Breast epithelium (tissue), 4 donors: ENCODE measurements at regions not wholly inside any gene's neighbourhood (a gene's known extent, or its start where the extent isn't known, plus 50 kb on each side); places are given as distances from the start of the nearest gene placed in this dataset.
A peak's percentile ranks its signal among the peaks of the same experiment; 100 is the strongest.

Source experiments
- DNase-seq, 2 donors: peaks; one replicate each; pipeline ENCODE4 v3.0.0-alpha.2; 2019; ENCODE audit warnings: low spot score in 2 of 2
- H3K27ac ChIP-seq, 2 donors: fragments of 200-600 bp; sonication (generic) in 1 of 2; one replicate each; pipeline ENCODE4 v1.5.1; 2016 to 2019; ENCODE audit warnings: mild to moderate bottlenecking in 1 of 2
- H3K27me3 ChIP-seq, 2 donors: fragments of 200-600 bp; sonication (generic) in 1 of 2; one replicate each; pipeline versions ENCODE4 v1.5.1 to v1.6.0; 2017 to 2019; ENCODE audit warnings: control low read depth in 1 of 2, mild to moderate bottlenecking in 1 of 2
- H3K36me3 ChIP-seq: fragments of 200-600 bp; one replicate; pipeline ENCODE4 v1.5.1; 2019
- H3K4me1 ChIP-seq, 2 donors: fragments of 200-600 bp; sonication (generic); one replicate each; pipeline ENCODE4 v1.5.1; 2016 to 2019; ENCODE audit warnings: control low read depth in 1 of 2
- H3K4me3 ChIP-seq, 3 donors: fragments of 200-600 bp; sonication (generic); 1 replicate in 2 of 3; 2 replicates in 1 of 3; pipeline ENCODE4 v1.5.1; 2016 to 2019; ENCODE audit warnings: mild to moderate bottlenecking in 3 of 3, moderate library complexity in 2 of 3
- H3K9me3 ChIP-seq, 2 donors: fragments of 200-600 bp; sonication (generic) in 1 of 2; one replicate each; pipeline ENCODE4 v1.5.1; 2016 to 2019; ENCODE audit warnings: control low read depth in 1 of 2
- POLR2A ChIP-seq: fragments of 450-650 bp; IDR thresholded peaks from one replicate; pipeline ENCODE4 v1.6.1; 2016; ENCODE audit warnings: antibody characterized with exemption, mild to moderate bottlenecking, moderate library complexity
- POLR2AphosphoS5 ChIP-seq, 3 donors: sonication (generic); formaldehyde crosslinking; IDR thresholded peaks; one replicate each; pipeline ENCODE4 v1.6.1; 2017; ENCODE audit warnings: antibody characterized with exemption in 3 of 3
- intact Hi-C: fragments of 100-400 bp; cut with DNase I; formaldehyde crosslinking; loops from one replicate; pipeline ENCODE4 v1.15.1; 2023; ENCODE audit warnings: low total_unique reads
- TF ChIP-seq, protein P1 (sequence below), 3 donors: fragments of 450-650 bp; IDR thresholded peaks; one replicate each; pipeline ENCODE4 v1.5.1; 2016 to 2017; ENCODE audit warnings: antibody characterized with exemption in 3 of 3, mild to moderate bottlenecking in 3 of 3, moderate library complexity in 3 of 3

DNA sequence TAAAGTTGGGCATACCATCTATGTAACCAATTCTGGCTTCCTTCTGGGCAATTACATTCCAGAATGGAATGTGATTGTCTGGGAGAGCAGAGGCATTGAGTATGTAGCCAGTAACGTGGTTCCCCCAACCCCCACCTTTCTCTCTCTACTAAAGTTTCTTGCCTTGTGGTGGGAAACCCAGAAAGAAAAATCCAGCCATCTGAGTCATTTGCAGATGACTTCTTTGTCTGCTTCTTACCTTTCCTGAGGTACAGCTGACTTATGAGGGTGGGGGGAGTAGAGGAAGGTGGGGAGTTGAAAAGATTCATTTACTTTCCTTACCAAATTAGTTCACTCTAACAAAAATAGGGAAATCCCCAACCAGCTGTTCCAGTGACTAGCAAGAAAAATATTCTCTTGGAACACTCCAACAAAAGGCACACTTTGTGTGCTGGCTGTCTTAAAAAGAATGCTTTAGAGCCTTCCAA is 112.1 kb upstream of the FRMD6 start:
- peak overlapping the region; percentile 61 to 76 for H3K27ac ChIP-seq
- no peaks in the 10 kb centered on the region for H3K27me3 ChIP-seq
- H3K4me3 ChIP-seq = no peak overlapping the region
- H3K9me3 ChIP-seq = no peaks in the 10 kb centered on the region
- intact Hi-C loops = no loop called here
- peaks cover 0 to 5% of the 10 kb centered on the region in 2 donors for H3K4me1 ChIP-seq
- H3K36me3 ChIP-seq = no peaks in the 10 kb centered on the region
- TF ChIP-seq POLR2AphosphoS5 (IDR thresholded peaks at IDR 0.05) = no peak
- TF ChIP-seq POLR2A = no peak
- TF ChIP-seq, protein P1, sequence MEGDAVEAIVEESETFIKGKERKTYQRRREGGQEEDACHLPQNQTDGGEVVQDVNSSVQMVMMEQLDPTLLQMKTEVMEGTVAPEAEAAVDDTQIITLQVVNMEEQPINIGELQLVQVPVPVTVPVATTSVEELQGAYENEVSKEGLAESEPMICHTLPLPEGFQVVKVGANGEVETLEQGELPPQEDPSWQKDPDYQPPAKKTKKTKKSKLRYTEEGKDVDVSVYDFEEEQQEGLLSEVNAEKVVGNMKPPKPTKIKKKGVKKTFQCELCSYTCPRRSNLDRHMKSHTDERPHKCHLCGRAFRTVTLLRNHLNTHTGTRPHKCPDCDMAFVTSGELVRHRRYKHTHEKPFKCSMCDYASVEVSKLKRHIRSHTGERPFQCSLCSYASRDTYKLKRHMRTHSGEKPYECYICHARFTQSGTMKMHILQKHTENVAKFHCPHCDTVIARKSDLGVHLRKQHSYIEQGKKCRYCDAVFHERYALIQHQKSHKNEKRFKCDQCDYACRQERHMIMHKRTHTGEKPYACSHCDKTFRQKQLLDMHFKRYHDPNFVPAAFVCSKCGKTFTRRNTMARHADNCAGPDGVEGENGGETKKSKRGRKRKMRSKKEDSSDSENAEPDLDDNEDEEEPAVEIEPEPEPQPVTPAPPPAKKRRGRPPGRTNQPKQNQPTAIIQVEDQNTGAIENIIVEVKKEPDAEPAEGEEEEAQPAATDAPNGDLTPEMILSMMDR (IDR thresholded peaks at IDR 0.05) = no peak
- no peak for DNase-seq

DNA sequence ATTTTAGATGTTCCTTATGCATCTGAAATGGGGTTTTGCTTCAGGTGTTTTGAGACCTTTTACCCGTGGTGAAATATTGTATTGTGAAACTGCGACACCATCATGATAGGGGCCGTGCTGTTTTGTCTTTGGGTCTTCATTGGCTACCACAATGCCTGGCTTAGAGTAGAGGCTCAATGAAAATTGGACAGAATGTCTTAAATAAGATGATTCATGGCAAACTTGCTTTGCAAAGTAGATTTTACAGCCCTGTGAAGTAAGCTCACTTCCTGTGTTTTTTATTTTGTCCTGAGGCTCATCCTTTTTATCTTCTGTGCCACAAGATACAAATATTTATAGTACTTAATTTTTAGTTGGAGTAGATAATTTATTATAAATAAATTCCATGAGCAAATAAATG is 111.3 kb upstream of the FRMD6 start:
- Histone ChIP-seq H3K36me3 (no peaks in the 10 kb centered on the region), H3K27me3 (no peaks in the 10 kb centered on the region), H3K9me3 (no peaks in the 10 kb centered on the region), H3K4me1 (no peaks in the 10 kb centered on the region), H3K27ac (peak overlapping the region; percentile 61 to 76), H3K4me3 (no peak overlapping the region)
- intact Hi-C loops = no loop called here
- TF ChIP-seq, protein P1 (IDR thresholded peaks at IDR 0.05) = no peak
- TF ChIP-seq POLR2AphosphoS5 (IDR thresholded peaks at IDR 0.05) = no peak
- TF ChIP-seq POLR2A = no peak
- no peak for DNase-seq

DNA sequence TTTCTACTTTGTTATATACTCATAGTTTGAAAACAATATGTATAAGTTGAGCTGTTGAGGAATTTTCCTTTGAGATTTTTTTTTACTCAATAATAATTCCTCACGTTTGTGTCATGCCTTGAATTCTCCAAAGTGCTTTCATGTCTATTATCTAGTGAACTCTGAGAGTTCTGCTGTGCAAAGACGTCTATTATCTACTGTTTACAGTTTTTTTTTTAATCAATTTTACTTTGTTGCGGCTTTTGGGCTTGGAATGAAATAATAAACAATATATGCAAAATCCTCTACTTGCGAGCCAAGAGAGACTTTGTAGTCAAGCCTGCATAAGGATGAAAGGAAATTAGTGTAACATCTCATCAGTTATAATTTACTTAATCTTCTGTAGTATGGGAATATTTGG is 107.2 kb upstream of the FRMD6 start:
- no peaks in the 10 kb centered on the region for H3K4me1 ChIP-seq
- H3K4me3 ChIP-seq = no peak overlapping the region
- intact Hi-C loops = no loop called here
- DNase-seq = no peak
- no peaks in the 10 kb centered on the region for H3K36me3 ChIP-seq
- H3K27me3 ChIP-seq = no peaks in the 10 kb centered on the region
- TF ChIP-seq POLR2AphosphoS5 (IDR thresholded peaks at IDR 0.05) (no peak), POLR2A (no peak)
- TF ChIP-seq, protein P1 (IDR thresholded peaks at IDR 0.05) = no peak
- peak overlapping the region in 1 of 2 donors; percentile 6 for H3K27ac ChIP-seq
- no peaks in the 10 kb centered on the region for H3K9me3 ChIP-seq

DNA sequence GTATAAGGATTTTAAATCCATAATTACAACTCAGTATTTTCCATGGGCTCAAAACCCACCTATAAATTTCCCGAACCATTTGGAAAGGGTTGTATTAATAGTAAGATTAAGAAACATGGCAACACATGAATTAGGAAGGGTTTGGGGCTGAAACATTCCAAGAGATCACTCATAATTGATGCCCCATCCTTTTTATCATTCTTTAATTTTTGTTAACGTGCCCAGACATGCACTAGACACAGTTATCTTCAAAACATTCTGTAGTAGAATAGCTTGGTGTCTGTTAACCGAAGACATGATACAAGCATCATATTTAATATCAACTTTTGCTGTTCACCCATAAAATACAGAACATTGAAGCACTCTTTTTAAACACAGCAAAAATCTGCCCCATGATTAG is 106.8 kb upstream of the FRMD6 start:
- peak overlapping the region in 1 of 2 donors; percentile 6 for H3K27ac ChIP-seq
- no peaks in the 10 kb centered on the region for H3K27me3 ChIP-seq
- H3K4me1 ChIP-seq = no peaks in the 10 kb centered on the region
- DNase-seq = no peak
- intact Hi-C loops = no loop called here
- H3K9me3 ChIP-seq = no peaks in the 10 kb centered on the region
- H3K36me3 ChIP-seq = no peaks in the 10 kb centered on the region
- TF ChIP-seq POLR2AphosphoS5 (IDR thresholded peaks at IDR 0.05) (no peak), POLR2A (no peak)
- TF ChIP-seq, protein P1 (IDR thresholded peaks at IDR 0.05) = no peak
- no peak overlapping the region for H3K4me3 ChIP-seq

DNA sequence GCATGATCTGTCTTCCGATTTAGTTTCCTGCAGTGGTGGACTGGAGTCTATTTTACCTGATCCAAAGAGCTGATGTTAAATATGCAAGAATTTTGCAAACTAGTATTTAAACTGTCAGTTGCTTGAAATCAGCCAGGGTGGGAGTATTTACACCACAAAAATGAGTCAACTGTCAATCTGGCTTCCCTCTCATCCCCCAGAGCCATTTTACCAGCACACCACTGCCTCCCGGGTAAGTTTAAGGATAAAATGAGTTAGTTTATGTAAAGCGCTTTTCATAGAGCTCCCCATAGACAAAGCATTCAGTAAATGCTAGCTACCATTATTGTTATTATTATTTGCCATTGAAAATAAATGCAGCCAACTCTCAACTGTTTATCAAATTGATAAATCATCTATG is 106.3 kb upstream of the FRMD6 start:
- H3K9me3 ChIP-seq = no peaks in the 10 kb centered on the region
- DNase-seq = no peak
- no peak for TF ChIP-seq POLR2A
- TF ChIP-seq, protein P1 (IDR thresholded peaks at IDR 0.05) = no peak
- TF ChIP-seq POLR2AphosphoS5 (IDR thresholded peaks at IDR 0.05) = no peak
- no peaks in the 10 kb centered on the region for H3K36me3 ChIP-seq
- H3K27ac ChIP-seq = peak overlapping the region in 1 of 2 donors; percentile 6
- no peaks in the 10 kb centered on the region for H3K27me3 ChIP-seq
- intact Hi-C loops = no loop called here
- no peaks in the 10 kb centered on the region for H3K4me1 ChIP-seq
- no peak overlapping the region for H3K4me3 ChIP-seq
